Esophagus squamous epithelium (tissue), 5 donors: ENCODE measurements at regions not wholly inside any gene's neighbourhood (a gene's known extent, or its start where the extent isn't known, plus 50 kb on each side); places are given as distances from the start of the nearest gene placed in this dataset.
A peak's percentile ranks its signal among the peaks of the same experiment; 100 is the strongest.

ENCODE experiments used
- DNase-seq: peaks from one replicate; lab custom pipeline; 2025; lab: John Stamatoyannopoulos, UW
- H3K27ac ChIP-seq, 4 donors: fragments of 200-600 bp; sonication (generic); one replicate each; pipeline ENCODE4 v1.5.1; 2016 to 2019; ENCODE audit warnings: mild to moderate bottlenecking in 1 of 4
- H3K27me3 ChIP-seq, 4 donors: fragments of 200-600 bp; sonication (generic); 1 replicate in 3 of 4; 2 replicates in 1 of 4; pipeline versions ENCODE4 v1.5.1 to v1.6.0; 2017 to 2021; ENCODE audit warnings: antibody characterized with exemption in 1 of 4
- H3K36me3 ChIP-seq, 3 donors: fragments of 200-600 bp; sonication (generic); one replicate each; pipeline ENCODE4 v1.5.1; 2016 to 2019
- H3K4me1 ChIP-seq, 3 donors: fragments of 200-600 bp; sonication (generic); one replicate each; pipeline ENCODE4 v1.5.1; 2017 to 2019
- H3K4me3 ChIP-seq, 4 donors: fragments of 200-600 bp; sonication (generic); 1 replicate in 3 of 4; 2 replicates in 1 of 4; pipeline ENCODE4 v1.5.1; 2016 to 2019; ENCODE audit warnings: mild to moderate bottlenecking in 2 of 4, moderate library complexity in 1 of 4
- H3K9me3 ChIP-seq, 3 donors: fragments of 200-600 bp; sonication (generic); one replicate each; pipeline ENCODE4 v1.5.1; 2016 to 2019
- POLR2A ChIP-seq, 4 donors: fragments of 450-650 bp; IDR thresholded peaks; one replicate each; pipeline ENCODE4 v1.6.1; 2017; ENCODE audit warnings: antibody characterized with exemption in 4 of 4, mild to moderate bottlenecking in 4 of 4, moderate library complexity in 3 of 4
- WGBS, 2 donors: methylation state at CpG; one replicate each; pipeline ENCODE4 v1.1.5; 2018; 5-methylcytosine and 5-hydroxymethylcytosine counted together
- intact Hi-C: fragments of 100-400 bp; cut with DNase I; formaldehyde crosslinking; loops from one replicate; pipeline ENCODE4 v1.15.0; 2022
- TF ChIP-seq, protein P1 (sequence below), 6 experiments: fragments of 450-650 bp in 4 of 6; fragments of 200-600 bp in 2 of 6; sonication (generic) in 2 of 6; IDR thresholded peaks; one replicate each; pipeline ENCODE4 v1.5.1; 2016 to 2019; ENCODE audit warnings: antibody characterized with exemption in 6 of 6, mild to moderate bottlenecking in 4 of 6, moderate library complexity in 4 of 6
- donor health status: DM: yes; HTN: yes; CAD: no.

DNA sequence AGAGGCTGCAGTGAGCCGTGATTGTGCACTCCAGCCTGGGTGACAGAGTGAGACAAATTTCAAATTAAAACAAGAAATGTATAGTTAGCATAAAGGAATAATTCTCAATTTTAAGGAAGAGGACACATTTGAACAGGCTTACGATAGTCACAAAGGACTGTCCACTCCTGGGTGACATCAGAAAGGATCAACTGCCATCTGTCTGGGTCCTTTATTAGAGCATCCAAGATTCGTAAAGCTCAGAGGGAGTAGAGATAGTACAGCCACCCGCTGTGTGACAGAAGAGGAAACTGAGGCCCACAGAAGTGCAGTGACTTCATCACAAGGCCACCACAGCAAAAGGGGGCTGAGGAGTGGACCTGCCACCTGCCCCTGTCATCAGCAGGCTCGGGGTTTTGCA lies 149.3 kb upstream of the RBPJ start:
- no peaks in the 10 kb centered on the region for H3K9me3 ChIP-seq
- no peak overlapping the region for H3K4me3 ChIP-seq
- intact Hi-C loops = no loop called here
- no peak for DNase-seq
- H3K4me1 ChIP-seq = peaks cover 0 to 19% (median 3%) of the 10 kb centered on the region in 3 donors
- no peaks in the 10 kb centered on the region for H3K36me3 ChIP-seq
- peak overlapping the region in 2 of 4 donors; percentile 14 to 61 for H3K27ac ChIP-seq
- H3K27me3 ChIP-seq = peaks cover 0 to 51% (median 0%) of the 10 kb centered on the region in 4 donors
- TF ChIP-seq POLR2A (IDR thresholded peaks at IDR 0.05) = no peak
- TF ChIP-seq, protein P1, sequence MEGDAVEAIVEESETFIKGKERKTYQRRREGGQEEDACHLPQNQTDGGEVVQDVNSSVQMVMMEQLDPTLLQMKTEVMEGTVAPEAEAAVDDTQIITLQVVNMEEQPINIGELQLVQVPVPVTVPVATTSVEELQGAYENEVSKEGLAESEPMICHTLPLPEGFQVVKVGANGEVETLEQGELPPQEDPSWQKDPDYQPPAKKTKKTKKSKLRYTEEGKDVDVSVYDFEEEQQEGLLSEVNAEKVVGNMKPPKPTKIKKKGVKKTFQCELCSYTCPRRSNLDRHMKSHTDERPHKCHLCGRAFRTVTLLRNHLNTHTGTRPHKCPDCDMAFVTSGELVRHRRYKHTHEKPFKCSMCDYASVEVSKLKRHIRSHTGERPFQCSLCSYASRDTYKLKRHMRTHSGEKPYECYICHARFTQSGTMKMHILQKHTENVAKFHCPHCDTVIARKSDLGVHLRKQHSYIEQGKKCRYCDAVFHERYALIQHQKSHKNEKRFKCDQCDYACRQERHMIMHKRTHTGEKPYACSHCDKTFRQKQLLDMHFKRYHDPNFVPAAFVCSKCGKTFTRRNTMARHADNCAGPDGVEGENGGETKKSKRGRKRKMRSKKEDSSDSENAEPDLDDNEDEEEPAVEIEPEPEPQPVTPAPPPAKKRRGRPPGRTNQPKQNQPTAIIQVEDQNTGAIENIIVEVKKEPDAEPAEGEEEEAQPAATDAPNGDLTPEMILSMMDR (IDR thresholded peaks at IDR 0.05) = no peak
- 82 to 97% methylated on average over 5 of the region's 5 CpGs for WGBS, 2 donors

DNA sequence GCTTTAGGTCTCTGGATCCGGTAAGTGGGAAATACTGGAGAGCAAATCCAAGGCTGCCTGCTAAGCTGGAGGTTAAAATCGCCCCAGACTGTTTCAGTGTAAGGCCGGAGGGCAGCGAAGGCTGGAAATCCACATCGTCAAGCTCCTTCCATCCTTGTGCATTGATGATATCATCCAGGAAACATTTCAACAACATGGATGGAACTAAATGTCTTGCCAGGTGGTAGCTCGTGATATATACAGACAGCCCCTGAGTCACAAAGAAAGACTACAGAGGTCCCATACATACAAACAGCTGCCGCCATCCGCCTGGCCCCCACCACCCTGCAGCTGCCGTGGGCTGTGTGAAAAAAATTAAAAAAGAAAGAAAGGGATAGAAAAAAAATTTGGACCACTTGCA lies 148.9 kb upstream of the RBPJ start:
- intact Hi-C loops = no loop called here
- no peaks in the 10 kb centered on the region for H3K9me3 ChIP-seq
- H3K27ac ChIP-seq = peak overlapping the region in 2 of 4 donors; percentile 14 to 61
- WGBS, 2 donors = 50 to 73% methylated on average over 6 to 9 of the region's 9 CpGs
- no peak overlapping the region for H3K4me3 ChIP-seq
- peaks cover 0 to 51% (median 0%) of the 10 kb centered on the region in 4 donors for H3K27me3 ChIP-seq
- H3K4me1 ChIP-seq = peaks cover 0 to 23% (median 3%) of the 10 kb centered on the region in 3 donors
- DNase-seq = no peak
- TF ChIP-seq, protein P1 (IDR thresholded peaks at IDR 0.05) = no peak
- TF ChIP-seq POLR2A (IDR thresholded peaks at IDR 0.05) = no peak
- no peaks in the 10 kb centered on the region for H3K36me3 ChIP-seq

DNA sequence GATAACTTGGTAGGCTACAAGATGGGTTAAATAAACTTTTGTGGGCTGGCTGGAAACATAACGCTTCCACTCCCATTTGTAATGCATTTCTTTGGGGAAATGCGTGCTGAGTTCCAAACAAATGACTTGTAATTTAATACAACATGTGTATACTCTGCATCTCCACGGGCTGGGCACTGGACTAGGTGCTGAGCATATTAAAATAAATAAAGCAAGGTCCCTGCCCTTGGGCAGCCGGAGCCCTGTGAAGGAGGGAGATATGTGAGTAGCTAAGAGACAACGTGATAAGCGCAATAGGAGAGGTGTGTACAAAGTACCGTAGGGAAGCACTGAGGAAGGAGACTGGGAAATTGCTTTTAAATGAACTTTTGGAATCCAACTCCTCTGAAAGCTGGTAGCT lies 147.2 kb upstream of the RBPJ start:
- DNase-seq = no peak
- H3K4me3 ChIP-seq = no peak overlapping the region

DNA sequence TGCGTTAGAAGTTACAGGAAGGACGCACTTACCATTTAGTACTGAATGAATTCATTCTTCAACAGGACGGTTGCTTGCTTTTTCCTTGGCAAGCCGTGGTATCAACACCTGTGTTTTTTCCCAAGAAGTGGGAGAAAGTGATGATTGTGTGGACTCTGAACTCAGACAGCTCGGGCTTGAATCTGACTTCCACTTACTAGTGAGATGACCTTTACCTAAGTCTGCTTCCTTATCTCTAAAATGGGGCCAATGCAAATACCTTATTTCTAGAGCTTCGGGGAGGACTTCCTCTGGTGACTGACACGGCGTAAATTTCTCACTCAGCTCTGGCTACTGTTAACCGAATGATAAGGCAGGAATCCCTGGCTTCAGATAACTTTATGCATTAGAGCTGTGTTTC lies 146.8 kb upstream of the RBPJ start:
- no peak for DNase-seq
- 65 to 69% methylated on average over 9 of the region's 9 CpGs for WGBS, 2 donors
- Histone ChIP-seq H3K27ac (no peak overlapping the region), H3K27me3 (peaks cover 0 to 51% (median 0%) of the 10 kb centered on the region in 4 donors), H3K4me1 (peaks cover 0 to 32% (median 3%) of the 10 kb centered on the region in 3 donors), H3K4me3 (no peak overlapping the region), H3K9me3 (no peaks in the 10 kb centered on the region), H3K36me3 (no peaks in the 10 kb centered on the region)
- no peak for TF ChIP-seq POLR2A (IDR thresholded peaks at IDR 0.05)
- TF ChIP-seq, protein P1 (IDR thresholded peaks at IDR 0.05) = no peak
- intact Hi-C loops = no loop called here

More for the DNA sequence above, 147.2 kb upstream of the RBPJ start:
- Histone ChIP-seq H3K27ac (no peak overlapping the region), H3K36me3 (no peaks in the 10 kb centered on the region), H3K9me3 (no peaks in the 10 kb centered on the region), H3K4me1 (peaks cover 0 to 29% (median 3%) of the 10 kb centered on the region in 3 donors), H3K27me3 (peaks cover 0 to 51% (median 0%) of the 10 kb centered on the region in 4 donors)
- 69 to 70% methylated on average over 7 of the region's 7 CpGs for WGBS, 2 donors
- no peak for TF ChIP-seq POLR2A (IDR thresholded peaks at IDR 0.05)
- TF ChIP-seq, protein P1 (IDR thresholded peaks at IDR 0.05) = no peak
- intact Hi-C loops = no loop called here

DNA sequence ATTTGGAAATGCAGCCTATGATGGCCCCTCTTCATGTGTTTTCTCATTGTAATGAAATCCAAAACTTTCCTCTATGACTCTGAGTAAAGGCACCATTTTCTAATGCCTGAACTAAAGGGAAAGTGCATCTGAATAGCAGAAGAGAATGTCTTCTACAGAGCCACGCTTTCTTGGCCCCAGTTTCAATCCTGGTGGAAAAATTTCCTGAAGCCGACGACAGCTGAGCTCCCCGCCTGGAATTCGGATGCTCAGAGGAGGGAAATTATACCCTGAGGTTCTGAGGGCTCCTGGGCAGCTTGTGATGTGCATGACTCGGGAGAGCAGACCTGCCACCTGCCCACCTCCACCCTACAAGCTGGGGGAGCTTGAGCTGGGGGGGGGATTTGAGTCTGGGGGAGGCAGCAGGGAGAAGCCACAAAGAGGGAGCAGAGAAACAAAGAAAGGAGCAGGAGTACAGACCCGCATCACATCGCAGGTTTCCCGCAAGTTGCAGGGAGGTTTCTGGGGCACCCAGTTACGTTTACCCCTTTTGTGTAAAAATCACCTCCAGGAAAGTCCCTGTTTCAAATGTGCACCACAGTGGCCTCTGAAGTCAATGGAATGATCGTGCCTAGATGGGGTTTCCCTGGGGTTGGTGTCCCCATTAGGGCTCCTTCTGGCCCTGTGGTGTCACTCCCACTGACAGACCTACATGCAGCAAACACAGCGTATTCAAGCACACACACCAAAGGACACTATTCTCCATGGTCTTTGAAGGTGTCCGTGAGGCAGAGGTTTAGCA lies 145.6 kb upstream of the RBPJ start:
- TF ChIP-seq POLR2A (IDR thresholded peaks at IDR 0.05) = no peak
- TF ChIP-seq, protein P1 (IDR thresholded peaks at IDR 0.05) = no peak
- H3K27ac ChIP-seq = no peak overlapping the region
- no peak overlapping the region for H3K4me3 ChIP-seq
- no peaks in the 10 kb centered on the region for H3K9me3 ChIP-seq
- intact Hi-C loops = no loop called here
- H3K4me1 ChIP-seq = peaks cover 0 to 32% (median 3%) of the 10 kb centered on the region in 3 donors
- no peak for DNase-seq
- WGBS, 2 donors = 69 to 82% methylated on average over 11 to 12 of the region's 13 CpGs
- no peaks in the 10 kb centered on the region for H3K36me3 ChIP-seq
- peaks cover 0 to 51% (median 0%) of the 10 kb centered on the region in 4 donors for H3K27me3 ChIP-seq
